ENCODE measurements at regions not wholly inside any gene's neighbourhood (a gene's known extent, or its start where the extent isn't known, plus 50 kb on each side); places are given as distances from the start of the nearest gene placed in this dataset.

- no peak for ATAC-seq (replicated peaks; ENCODE audit: extremely low read depth, poor library complexity, severe bottlenecking)
- Mint-ChIP-seq H3K4me3 (no peak overlapping the region), H3K36me3 (ENCODE audit: insufficient read depth) (no peaks in the 10 kb centered on the region), H3K4me1 (no peaks in the 10 kb centered on the region), H3K9me3 (peaks cover 12% of the 10 kb centered on the region), H3K27ac (ENCODE audit: low read depth) (no peak overlapping the region), H3K27me3 (no peaks in the 10 kb centered on the region)
- no peak for DNase-seq (ENCODE audit: low spot score in 2 of 2)
Observed at GRCh38 chr13:82294226-82294625, 1588.0 kb downstream of the SLITRK1 start.

- ATAC-seq (replicated peaks; ENCODE audit: extremely low read depth, poor library complexity, severe bottlenecking) (no peak), DNase-seq (ENCODE audit: low spot score in 2 of 2) (no peak)
- H3K36me3 Mint-ChIP-seq (ENCODE audit: insufficient read depth), result no peaks in the 10 kb centered on the region
- H3K27me3 Mint-ChIP-seq, result no peaks in the 10 kb centered on the region
- no peak overlapping the region for H3K4me3 Mint-ChIP-seq
- H3K4me1 Mint-ChIP-seq, result no peaks in the 10 kb centered on the region
- H3K27ac Mint-ChIP-seq (ENCODE audit: low read depth), result no peak overlapping the region
- peaks cover 12% of the 10 kb centered on the region for H3K9me3 Mint-ChIP-seq
Observed at GRCh38 chr13:82292334-82292733, 1589.9 kb downstream of the SLITRK1 start.

- ATAC-seq (replicated peaks; ENCODE audit: extremely low read depth, poor library complexity, severe bottlenecking) (no peak), DNase-seq (ENCODE audit: low spot score in 2 of 2) (no peak)
- H3K36me3 Mint-ChIP-seq (ENCODE audit: insufficient read depth), result no peaks in the 10 kb centered on the region
- H3K9me3 Mint-ChIP-seq, result peaks cover 12% of the 10 kb centered on the region
- no peaks in the 10 kb centered on the region for H3K27me3 Mint-ChIP-seq
- H3K27ac Mint-ChIP-seq (ENCODE audit: low read depth), result no peak overlapping the region
- no peak overlapping the region for H3K4me3 Mint-ChIP-seq
- H3K4me1 Mint-ChIP-seq, result no peaks in the 10 kb centered on the region
Observed at GRCh38 chr13:82291852-82292251, 1590.4 kb downstream of the SLITRK1 start.

GRCh38 chr13:82275644-82276043 is 1606.6 kb downstream of the SLITRK1 start:
- H3K27me3 Mint-ChIP-seq, result no peaks in the 10 kb centered on the region
- peaks cover 9% of the 10 kb centered on the region for H3K9me3 Mint-ChIP-seq
- H3K27ac Mint-ChIP-seq (ENCODE audit: low read depth), result no peak overlapping the region
- no peak for ATAC-seq (replicated peaks; ENCODE audit: extremely low read depth, poor library complexity, severe bottlenecking)
- no peak overlapping the region for H3K4me3 Mint-ChIP-seq
- no peaks in the 10 kb centered on the region for H3K36me3 Mint-ChIP-seq (ENCODE audit: insufficient read depth)
- H3K4me1 Mint-ChIP-seq, result no peaks in the 10 kb centered on the region
- no peak for DNase-seq (ENCODE audit: low spot score in 2 of 2)

GRCh38 chr13:82259284-82259683 is 1623.0 kb downstream of the SLITRK1 start:
- no peak for DNase-seq (ENCODE audit: low spot score in 2 of 2)
- H3K4me3 Mint-ChIP-seq, result no peak overlapping the region
- ATAC-seq (replicated peaks; ENCODE audit: extremely low read depth, poor library complexity, severe bottlenecking), result no peak
- H3K27me3 Mint-ChIP-seq, result no peaks in the 10 kb centered on the region
- H3K9me3 Mint-ChIP-seq, result peaks cover 20% of the 10 kb centered on the region
- no peaks in the 10 kb centered on the region for H3K36me3 Mint-ChIP-seq (ENCODE audit: insufficient read depth)
- no peak overlapping the region for H3K27ac Mint-ChIP-seq (ENCODE audit: low read depth)
- H3K4me1 Mint-ChIP-seq, result no peaks in the 10 kb centered on the region

- ATAC-seq (replicated peaks; ENCODE audit: extremely low read depth, poor library complexity, severe bottlenecking), result no peak
Observed at GRCh38 chr13:82257790-82258507, 1624.3 kb downstream of the SLITRK1 start.

GRCh38 chr13:82248762-82249161 is 1633.5 kb downstream of the SLITRK1 start:
- no peaks in the 10 kb centered on the region for H3K27me3 Mint-ChIP-seq
- no peak for DNase-seq (ENCODE audit: low spot score in 2 of 2)
- no peaks in the 10 kb centered on the region for H3K36me3 Mint-ChIP-seq (ENCODE audit: insufficient read depth)
- no peak overlapping the region for H3K27ac Mint-ChIP-seq (ENCODE audit: low read depth)
- ATAC-seq (replicated peaks; ENCODE audit: extremely low read depth, poor library complexity, severe bottlenecking), result no peak
- H3K4me3 Mint-ChIP-seq, result no peak overlapping the region
- H3K9me3 Mint-ChIP-seq, result peaks cover 23% of the 10 kb centered on the region
- no peaks in the 10 kb centered on the region for H3K4me1 Mint-ChIP-seq

More at GRCh38 chr13:82257790-82258507, 1624.3 kb downstream of the SLITRK1 start:
- Mint-ChIP-seq H3K9me3 (peaks cover 15% of the 10 kb centered on the region), H3K27ac (ENCODE audit: low read depth) (no peak overlapping the region), H3K27me3 (no peaks in the 10 kb centered on the region), H3K36me3 (ENCODE audit: insufficient read depth) (no peaks in the 10 kb centered on the region), H3K4me3 (no peak overlapping the region), H3K4me1 (no peaks in the 10 kb centered on the region)
- no peak for DNase-seq (ENCODE audit: low spot score in 2 of 2)

GRCh38 chr13:82245860-82246259 is 1636.4 kb downstream of the SLITRK1 start:
- Mint-ChIP-seq H3K4me1 (no peaks in the 10 kb centered on the region), H3K9me3 (peaks cover 15% of the 10 kb centered on the region), H3K4me3 (no peak overlapping the region), H3K27me3 (no peaks in the 10 kb centered on the region), H3K36me3 (ENCODE audit: insufficient read depth) (no peaks in the 10 kb centered on the region), H3K27ac (ENCODE audit: low read depth) (no peak overlapping the region)
- ATAC-seq (replicated peaks; ENCODE audit: extremely low read depth, poor library complexity, severe bottlenecking), result no peak
- DNase-seq (ENCODE audit: low spot score in 2 of 2), result no peak

GRCh38 chr13:82224806-82225205 is 1657.5 kb downstream of the SLITRK1 start:
- H3K36me3 Mint-ChIP-seq (ENCODE audit: insufficient read depth), result no peaks in the 10 kb centered on the region

GRCh38 chr13:82221621-82222020 is 1660.7 kb downstream of the SLITRK1 start:
- H3K4me3 Mint-ChIP-seq, result no peak overlapping the region
- H3K27me3 Mint-ChIP-seq, result no peaks in the 10 kb centered on the region
- no peak overlapping the region for H3K27ac Mint-ChIP-seq (ENCODE audit: low read depth)
- H3K36me3 Mint-ChIP-seq (ENCODE audit: insufficient read depth), result no peaks in the 10 kb centered on the region
- H3K4me1 Mint-ChIP-seq, result no peaks in the 10 kb centered on the region
- H3K9me3 Mint-ChIP-seq, result peaks cover 6% of the 10 kb centered on the region
- DNase-seq (ENCODE audit: low spot score in 2 of 2) (no peak), ATAC-seq (replicated peaks; ENCODE audit: extremely low read depth, poor library complexity, severe bottlenecking) (no peak)

More at GRCh38 chr13:82224806-82225205, 1657.5 kb downstream of the SLITRK1 start:
- ATAC-seq (replicated peaks; ENCODE audit: extremely low read depth, poor library complexity, severe bottlenecking) (no peak), DNase-seq (ENCODE audit: low spot score in 2 of 2) (no peak)
- Mint-ChIP-seq H3K27ac (ENCODE audit: low read depth) (no peak overlapping the region), H3K4me1 (no peaks in the 10 kb centered on the region), H3K9me3 (peaks cover 10% of the 10 kb centered on the region), H3K27me3 (no peaks in the 10 kb centered on the region), H3K4me3 (no peak overlapping the region)

GRCh38 chr13:82220641-82221040 is 1661.6 kb downstream of the SLITRK1 start:
- Mint-ChIP-seq H3K36me3 (ENCODE audit: insufficient read depth) (no peaks in the 10 kb centered on the region), H3K27ac (ENCODE audit: low read depth) (no peak overlapping the region), H3K27me3 (no peaks in the 10 kb centered on the region), H3K9me3 (peaks cover 6% of the 10 kb centered on the region), H3K4me3 (no peak overlapping the region), H3K4me1 (no peaks in the 10 kb centered on the region)
- ATAC-seq (replicated peaks; ENCODE audit: extremely low read depth, poor library complexity, severe bottlenecking) (no peak), DNase-seq (ENCODE audit: low spot score in 2 of 2) (no peak)

GRCh38 chr13:82216165-82216564 is 1666.1 kb downstream of the SLITRK1 start:
- no peak overlapping the region for H3K27ac Mint-ChIP-seq (ENCODE audit: low read depth)
- no peak for DNase-seq (ENCODE audit: low spot score in 2 of 2)
- H3K9me3 Mint-ChIP-seq, result peaks cover 15% of the 10 kb centered on the region
- ATAC-seq (replicated peaks; ENCODE audit: extremely low read depth, poor library complexity, severe bottlenecking), result no peak
- H3K36me3 Mint-ChIP-seq (ENCODE audit: insufficient read depth), result no peaks in the 10 kb centered on the region
- H3K4me3 Mint-ChIP-seq, result no peak overlapping the region
- H3K4me1 Mint-ChIP-seq, result no peaks in the 10 kb centered on the region
- H3K27me3 Mint-ChIP-seq, result no peaks in the 10 kb centered on the region

GRCh38 chr13:82214341-82214740 is 1667.9 kb downstream of the SLITRK1 start:
- Mint-ChIP-seq H3K27me3 (no peaks in the 10 kb centered on the region), H3K4me3 (no peak overlapping the region), H3K9me3 (peaks cover 15% of the 10 kb centered on the region), H3K27ac (ENCODE audit: low read depth) (no peak overlapping the region), H3K4me1 (no peaks in the 10 kb centered on the region), H3K36me3 (ENCODE audit: insufficient read depth) (no peaks in the 10 kb centered on the region)
- ATAC-seq (replicated peaks; ENCODE audit: extremely low read depth, poor library complexity, severe bottlenecking), result no peak
- no peak for DNase-seq (ENCODE audit: low spot score in 2 of 2)
